AG09309 (cell line): ENCODE measurements at regions not wholly inside any gene's neighbourhood (a gene's known extent, or its start where the extent isn't known, plus 50 kb on each side); places are given as distances from the start of the nearest gene placed in this dataset.

Experiments used
- DNase-seq: peaks from one replicate; pipeline ENCODE4 v3.0.0-alpha.2; 2010; ENCODE audit warnings: low read depth
- H3K4me3 ChIP-seq: 2 replicates; pipeline ENCODE4 v1.5.1; 2011; ENCODE audit warnings: mild to moderate bottlenecking, low read depth, low read length, moderate library complexity; ENCODE audit not compliant: control insufficient read depth
- CTCF ChIP-seq: IDR thresholded peaks from 2 replicates; pipeline ENCODE4 v1.5.1; 2011; ENCODE audit warnings: mild to moderate bottlenecking, low read depth, low read length, inconsistent platforms; ENCODE audit not compliant: insufficient read depth, control insufficient read depth; ENCODE audit errors: missing control alignments

- no peak overlapping the region for H3K4me3 ChIP-seq
- no peak for DNase-seq
- no peak for TF ChIP-seq CTCF
Observed at GRCh38 chr9:16184964-16185646, 632.3 kb downstream of the CCDC171 start.

- DNase-seq: no peak
- TF ChIP-seq CTCF: no peak
- H3K4me3 ChIP-seq: no peak overlapping the region
Observed at GRCh38 chr9:16191191-16191590, 638.3 kb downstream of the CCDC171 start.

- DNase-seq: peak; percentile 71
- peak; percentile 92 for TF ChIP-seq CTCF
- no peak overlapping the region for H3K4me3 ChIP-seq
Observed at GRCh38 chr9:16191691-16192402, 639.0 kb downstream of the CCDC171 start.

- DNase-seq: no peak
Observed at GRCh38 chr9:16192403-16193017, 639.7 kb downstream of the CCDC171 start.

GRCh38 chr9:16193066-16193465 is 640.2 kb downstream of the CCDC171 start:
- H3K4me3 ChIP-seq: no peak overlapping the region
- no peak for TF ChIP-seq CTCF
- no peak for DNase-seq

More at GRCh38 chr9:16192403-16193017, 639.7 kb downstream of the CCDC171 start:
- H3K4me3 ChIP-seq: no peak overlapping the region; the same call in 1 of the 2 replicates
- no peak for TF ChIP-seq CTCF

GRCh38 chr9:16196206-16196605 is 643.4 kb downstream of the CCDC171 start:
- no peak for DNase-seq
- H3K4me3 ChIP-seq: no peak overlapping the region
- TF ChIP-seq CTCF: no peak
